Gastrocnemius medialis (tissue), 4 donors: ENCODE measurements at regions not wholly inside any gene's neighbourhood (a gene's known extent, or its start where the extent isn't known, plus 50 kb on each side); places are given as distances from the start of the nearest gene placed in this dataset.

Experiments used
- ATAC-seq, 2 donors: fragments of 150-250 bp; one replicate each; pipeline ENCODE4 v1.9.1; 2016
- DNase-seq, 2 donors: peaks; one replicate each; pipeline ENCODE4 v3.0.0-alpha.2; 2019
- H3K27ac ChIP-seq, 4 donors: fragments of 200-600 bp; sonication (generic); 1 replicate in 1 of 4; 2 replicates in 3 of 4; pipeline ENCODE4 v1.5.1; 2016 to 2018; ENCODE audit warnings: mild to moderate bottlenecking in 2 of 4, moderate library complexity in 1 of 4
- H3K27me3 ChIP-seq, 3 donors: fragments of 200-600 bp; sonication (generic) in 2 of 3; 1 replicate in 1 of 3; 2 replicates in 2 of 3; pipeline versions ENCODE4 v1.5.1 to v1.6.0; 2016 to 2019; ENCODE audit warnings: mild to moderate bottlenecking in 1 of 3, moderate library complexity in 1 of 3
- H3K36me3 ChIP-seq, 2 donors: fragments of 200-600 bp; sonication (generic) in 1 of 2; one replicate each; pipeline ENCODE4 v1.5.1; 2017 to 2018
- H3K4me1 ChIP-seq, 2 donors: fragments of 200-600 bp; sonication (generic) in 1 of 2; one replicate each; pipeline ENCODE4 v1.5.1; 2016 to 2017; ENCODE audit warnings: mild to moderate bottlenecking in 2 of 2
- H3K4me3 ChIP-seq, 4 donors: fragments of 200-600 bp; sonication (generic) in 3 of 4; 1 replicate in 1 of 4; 2 replicates in 3 of 4; pipeline ENCODE4 v1.5.1; 2016 to 2019; ENCODE audit warnings: mild to moderate bottlenecking in 2 of 4
- H3K9me3 ChIP-seq, 3 donors: fragments of 200-600 bp; sonication (generic) in 2 of 3; 1 replicate in 1 of 3; 2 replicates in 2 of 3; pipeline ENCODE4 v1.5.1; 2016 to 2019
- POLR2A ChIP-seq, 2 donors: fragments of 450-650 bp; IDR thresholded peaks; one replicate each; pipeline ENCODE4 v1.6.1; 2017; ENCODE audit warnings: antibody characterized with exemption in 2 of 2, mild to moderate bottlenecking in 2 of 2, moderate library complexity in 2 of 2
- in situ Hi-C, 4 donors: fragments of 200-750 bp; cut with MboI; loops; one replicate each; pipeline versions ENCODE4 v1.15.0 to v1.8.0; 2017; ENCODE audit warnings: low sequenced_read_pairs in 4 of 4
- intact Hi-C: fragments of 100-400 bp; cut with DNase I; formaldehyde crosslinking; loops from one replicate; pipeline ENCODE4 v1.15.1; 2023; ENCODE audit warnings: low total_unique reads
- TF ChIP-seq, protein P1 (sequence below), 5 experiments: fragments of 450-650 bp in 3 of 5; fragments of 200-600 bp in 2 of 5; sonication (generic) in 2 of 5; IDR thresholded peaks in 4 of 5; conservative IDR thresholded peaks in 1 of 5; 1 replicate in 4 of 5; 2 replicates in 1 of 5; pipeline ENCODE4 v1.5.1; 2016 to 2019; ENCODE audit warnings: antibody characterized with exemption in 5 of 5, mild to moderate bottlenecking in 3 of 5, moderate library complexity in 3 of 5

DNA sequence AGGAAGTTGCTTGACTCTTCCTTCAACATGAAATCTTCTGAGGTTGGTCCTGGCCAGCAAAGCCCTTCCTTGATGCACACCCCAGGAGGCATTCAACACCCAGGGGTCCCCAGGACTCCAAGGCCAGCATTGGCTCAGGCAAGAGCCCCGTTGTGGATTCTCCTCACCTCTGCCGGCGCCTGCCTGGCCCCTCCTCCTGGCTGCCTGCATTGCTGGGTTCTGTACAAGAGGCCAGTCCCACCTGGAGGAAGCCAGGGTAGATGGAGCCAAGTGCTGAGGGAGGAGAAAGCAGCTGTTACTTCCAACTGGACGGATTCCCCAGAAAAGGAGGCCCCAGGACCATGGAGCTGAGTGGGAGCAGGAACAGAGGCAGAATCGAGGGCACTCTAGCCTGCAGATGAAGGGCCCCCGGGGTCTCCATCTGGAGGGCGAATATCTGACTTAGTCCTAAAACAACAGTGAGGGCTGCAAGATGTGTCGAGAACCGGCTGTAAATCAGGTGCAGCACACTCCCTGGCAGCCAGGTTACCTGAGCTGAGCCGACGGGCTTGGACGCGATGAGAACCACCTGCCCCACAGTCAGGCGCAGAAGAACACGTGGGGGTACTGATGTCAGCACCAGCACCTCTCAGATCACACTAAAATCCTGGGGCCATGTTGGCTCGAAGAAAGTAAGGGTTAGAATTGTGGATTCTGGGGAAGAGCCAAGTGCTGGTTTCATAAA is 399.6 kb upstream of the SALL3 start:
- H3K36me3 ChIP-seq = no peaks in the 10 kb centered on the region
- H3K27me3 ChIP-seq = no peaks in the 10 kb centered on the region
- H3K9me3 ChIP-seq = no peaks in the 10 kb centered on the region
- H3K27ac ChIP-seq = no peak overlapping the region
- in situ Hi-C loops = no loop called here
- ATAC-seq (no peak), DNase-seq (no peak)
- H3K4me3 ChIP-seq = no peak overlapping the region
- no peaks in the 10 kb centered on the region for H3K4me1 ChIP-seq
- intact Hi-C loops = no loop called here
- TF ChIP-seq POLR2A (IDR thresholded peaks at IDR 0.05) = no peak
- TF ChIP-seq, protein P1, sequence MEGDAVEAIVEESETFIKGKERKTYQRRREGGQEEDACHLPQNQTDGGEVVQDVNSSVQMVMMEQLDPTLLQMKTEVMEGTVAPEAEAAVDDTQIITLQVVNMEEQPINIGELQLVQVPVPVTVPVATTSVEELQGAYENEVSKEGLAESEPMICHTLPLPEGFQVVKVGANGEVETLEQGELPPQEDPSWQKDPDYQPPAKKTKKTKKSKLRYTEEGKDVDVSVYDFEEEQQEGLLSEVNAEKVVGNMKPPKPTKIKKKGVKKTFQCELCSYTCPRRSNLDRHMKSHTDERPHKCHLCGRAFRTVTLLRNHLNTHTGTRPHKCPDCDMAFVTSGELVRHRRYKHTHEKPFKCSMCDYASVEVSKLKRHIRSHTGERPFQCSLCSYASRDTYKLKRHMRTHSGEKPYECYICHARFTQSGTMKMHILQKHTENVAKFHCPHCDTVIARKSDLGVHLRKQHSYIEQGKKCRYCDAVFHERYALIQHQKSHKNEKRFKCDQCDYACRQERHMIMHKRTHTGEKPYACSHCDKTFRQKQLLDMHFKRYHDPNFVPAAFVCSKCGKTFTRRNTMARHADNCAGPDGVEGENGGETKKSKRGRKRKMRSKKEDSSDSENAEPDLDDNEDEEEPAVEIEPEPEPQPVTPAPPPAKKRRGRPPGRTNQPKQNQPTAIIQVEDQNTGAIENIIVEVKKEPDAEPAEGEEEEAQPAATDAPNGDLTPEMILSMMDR (IDR thresholded peaks at IDR 0.05 in 4 of 5, conservative IDR thresholded peaks at IDR 0.05 in 1 of 5) = no peak

DNA sequence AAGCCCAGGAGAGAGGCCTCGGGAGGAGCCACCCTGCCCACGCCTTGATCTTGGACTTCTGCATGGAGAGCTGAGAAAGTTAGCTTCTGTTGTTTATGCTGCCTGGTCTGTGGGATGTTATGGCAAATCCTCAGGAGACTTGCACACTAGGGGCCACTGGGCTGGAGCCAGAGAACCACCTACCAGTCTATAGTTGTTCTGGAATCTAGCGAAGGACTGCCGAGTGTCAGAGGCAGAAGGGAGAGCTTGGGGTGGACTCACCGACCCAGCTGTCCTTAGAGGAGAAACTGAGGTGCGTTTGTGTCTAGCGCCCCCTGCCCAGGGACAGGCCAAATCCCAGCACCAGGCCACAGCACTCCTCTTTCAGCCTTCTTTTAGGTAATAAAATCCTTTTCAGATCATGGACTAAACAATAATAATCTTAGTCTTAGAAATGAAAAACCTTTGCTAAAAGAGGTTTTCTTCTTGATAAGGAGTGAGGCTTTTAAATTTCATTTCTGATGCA is 398.7 kb upstream of the SALL3 start:
- Histone ChIP-seq H3K27ac (no peak overlapping the region), H3K36me3 (no peaks in the 10 kb centered on the region), H3K27me3 (no peaks in the 10 kb centered on the region), H3K9me3 (no peaks in the 10 kb centered on the region), H3K4me1 (no peaks in the 10 kb centered on the region), H3K4me3 (no peak overlapping the region)
- TF ChIP-seq, protein P1 (IDR thresholded peaks at IDR 0.05 in 4 of 5, conservative IDR thresholded peaks at IDR 0.05 in 1 of 5) = no peak
- TF ChIP-seq POLR2A (IDR thresholded peaks at IDR 0.05) = no peak
- ATAC-seq (no peak), DNase-seq (no peak)
- intact Hi-C loops (no loop called here), in situ Hi-C loops (no loop called here)

GRCh38 chr18:78582181-78582709 is 397.4 kb upstream of the SALL3 start:
- intact Hi-C loops = no loop called here
- in situ Hi-C loops = no loop called here

GRCh38 chr18:78582898-78583738 is 396.5 kb upstream of the SALL3 start:
- Histone ChIP-seq H3K9me3 (no peaks in the 10 kb centered on the region), H3K4me3 (no peak overlapping the region), H3K36me3 (no peaks in the 10 kb centered on the region), H3K4me1 (no peaks in the 10 kb centered on the region), H3K27me3 (no peaks in the 10 kb centered on the region), H3K27ac (no peak overlapping the region)
- in situ Hi-C loops = no loop called here
- intact Hi-C loops = no loop called here
- ATAC-seq (no peak), DNase-seq (no peak)
- TF ChIP-seq POLR2A (IDR thresholded peaks at IDR 0.05) = no peak
- TF ChIP-seq, protein P1 (IDR thresholded peaks at IDR 0.05 in 4 of 5, conservative IDR thresholded peaks at IDR 0.05 in 1 of 5) = no peak

More at GRCh38 chr18:78582181-78582709, 397.4 kb upstream of the SALL3 start:
- Histone ChIP-seq H3K27ac (no peak overlapping the region), H3K36me3 (no peaks in the 10 kb centered on the region), H3K9me3 (no peaks in the 10 kb centered on the region), H3K27me3 (no peaks in the 10 kb centered on the region), H3K4me3 (no peak overlapping the region), H3K4me1 (no peaks in the 10 kb centered on the region)
- no peak for TF ChIP-seq POLR2A (IDR thresholded peaks at IDR 0.05)
- TF ChIP-seq, protein P1 (IDR thresholded peaks at IDR 0.05 in 4 of 5, conservative IDR thresholded peaks at IDR 0.05 in 1 of 5) = no peak
- ATAC-seq = no peak
- no peak for DNase-seq
